Endothelial cell (in vitro differentiated cells): ENCODE measurements at regions not wholly inside any gene's neighbourhood (a gene's known extent, or its start where the extent isn't known, plus 50 kb on each side); places are given as distances from the start of the nearest gene placed in this dataset.

Experiments used
- DNase-seq: peaks from one replicate; pipeline ENCODE4 v3.0.0; 2021; ENCODE audit warnings: low spot score
- H3K27ac Mint-ChIP-seq: one replicate; pipeline ENCODE4 v1.8.0; 2021; ENCODE audit warnings: mixed read lengths, inconsistent platforms; ENCODE audit not compliant: unreplicated experiment
- H3K27me3 Mint-ChIP-seq: one replicate; pipeline ENCODE4 v1.8.0; 2021; ENCODE audit warnings: mild to moderate bottlenecking, moderate library complexity, mixed read lengths, inconsistent platforms; ENCODE audit not compliant: unreplicated experiment
- H3K36me3 Mint-ChIP-seq: one replicate; pipeline ENCODE4 v1.8.0; 2021; ENCODE audit warnings: mild to moderate bottlenecking, low read depth, mixed read lengths, inconsistent platforms; ENCODE audit not compliant: unreplicated experiment
- H3K4me1 Mint-ChIP-seq: one replicate; pipeline ENCODE4 v1.8.0; 2021; ENCODE audit warnings: mild to moderate bottlenecking, mixed read lengths, inconsistent platforms; ENCODE audit not compliant: unreplicated experiment
- H3K4me3 Mint-ChIP-seq: one replicate; pipeline ENCODE4 v1.8.0; 2021; ENCODE audit warnings: mild to moderate bottlenecking, mixed read lengths, inconsistent platforms; ENCODE audit not compliant: unreplicated experiment
- H3K9me3 Mint-ChIP-seq: one replicate; pipeline ENCODE4 v1.8.0; 2021; ENCODE audit warnings: mixed read lengths, inconsistent platforms; ENCODE audit not compliant: unreplicated experiment
- CTCF ChIP-seq: fragments of 200-600 bp; sonication (generic); IDR thresholded peaks from one replicate; pipeline ENCODE4 v1.5.0; 2021; ENCODE audit warnings: antibody characterized with exemption; ENCODE audit not compliant: unreplicated experiment

GRCh38 chr5:93161661-93162654, 419.1 kb downstream of the NR2F1-AS1 start:
- TF ChIP-seq CTCF: no peak
- no peak overlapping the region for H3K4me3 Mint-ChIP-seq
- peaks cover 2% of the 10 kb centered on the region for H3K27me3 Mint-ChIP-seq
- H3K36me3 Mint-ChIP-seq: no peaks in the 10 kb centered on the region
- H3K27ac Mint-ChIP-seq: no peak overlapping the region
- no peaks in the 10 kb centered on the region for H3K9me3 Mint-ChIP-seq
- no peak for DNase-seq
- peaks cover 16% of the 10 kb centered on the region for H3K4me1 Mint-ChIP-seq

- peaks cover 13% of the 10 kb centered on the region for H3K4me1 Mint-ChIP-seq
- H3K4me3 Mint-ChIP-seq: no peak overlapping the region
- no peak for TF ChIP-seq CTCF
- H3K27ac Mint-ChIP-seq: no peak overlapping the region
- H3K27me3 Mint-ChIP-seq: no peaks in the 10 kb centered on the region
- DNase-seq: no peak
- no peaks in the 10 kb centered on the region for H3K9me3 Mint-ChIP-seq
- H3K36me3 Mint-ChIP-seq: no peaks in the 10 kb centered on the region
Measured at GRCh38 chr5:93158841-93159240, 422.2 kb downstream of the NR2F1-AS1 start.

GRCh38 chr5:93156566-93156965, 424.5 kb downstream of the NR2F1-AS1 start:
- DNase-seq: no peak
- Mint-ChIP-seq H3K27ac (no peak overlapping the region), H3K4me1 (no peaks in the 10 kb centered on the region), H3K36me3 (no peaks in the 10 kb centered on the region), H3K9me3 (no peaks in the 10 kb centered on the region), H3K27me3 (no peaks in the 10 kb centered on the region), H3K4me3 (no peak overlapping the region)
- no peak for TF ChIP-seq CTCF

GRCh38 chr5:93154535-93154934, 426.5 kb downstream of the NR2F1-AS1 start:
- H3K4me3 Mint-ChIP-seq: no peak overlapping the region
- no peak for TF ChIP-seq CTCF
- H3K36me3 Mint-ChIP-seq: no peaks in the 10 kb centered on the region
- H3K27ac Mint-ChIP-seq: no peak overlapping the region
- no peaks in the 10 kb centered on the region for H3K4me1 Mint-ChIP-seq
- no peaks in the 10 kb centered on the region for H3K27me3 Mint-ChIP-seq
- no peak for DNase-seq
- H3K9me3 Mint-ChIP-seq: no peaks in the 10 kb centered on the region

GRCh38 chr5:93153461-93153860, 427.6 kb downstream of the NR2F1-AS1 start:
- Mint-ChIP-seq H3K36me3 (no peaks in the 10 kb centered on the region), H3K27ac (no peak overlapping the region), H3K4me1 (no peaks in the 10 kb centered on the region), H3K4me3 (no peak overlapping the region), H3K27me3 (no peaks in the 10 kb centered on the region), H3K9me3 (no peaks in the 10 kb centered on the region)
- TF ChIP-seq CTCF: no peak
- DNase-seq: no peak
